ENCODE measurements at regions not wholly inside any gene's neighbourhood (a gene's known extent, or its start where the extent isn't known, plus 50 kb on each side); places are given as distances from the start of the nearest gene placed in this dataset.

DNA sequence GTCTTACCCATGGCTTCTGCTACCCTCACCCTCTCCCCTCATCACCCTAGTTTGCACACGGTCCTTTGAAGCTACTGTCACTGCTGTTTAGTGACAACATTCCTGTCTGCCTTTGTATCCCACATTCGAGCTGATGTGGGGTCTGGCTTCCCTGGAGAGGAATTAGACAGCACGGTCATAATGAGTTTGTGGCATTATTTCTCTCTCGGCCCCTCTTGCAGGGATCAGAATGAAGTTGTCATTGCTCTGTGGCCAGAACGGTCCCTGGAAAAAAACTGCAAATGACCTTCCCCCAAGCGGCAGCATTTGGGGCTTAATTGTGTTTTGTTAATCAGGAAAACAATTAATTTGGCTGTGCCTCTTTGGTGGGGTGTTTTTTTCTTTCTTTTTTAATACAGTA, 317.2 kb upstream of the PODXL start (continued):
- TF ChIP-seq, protein P1, sequence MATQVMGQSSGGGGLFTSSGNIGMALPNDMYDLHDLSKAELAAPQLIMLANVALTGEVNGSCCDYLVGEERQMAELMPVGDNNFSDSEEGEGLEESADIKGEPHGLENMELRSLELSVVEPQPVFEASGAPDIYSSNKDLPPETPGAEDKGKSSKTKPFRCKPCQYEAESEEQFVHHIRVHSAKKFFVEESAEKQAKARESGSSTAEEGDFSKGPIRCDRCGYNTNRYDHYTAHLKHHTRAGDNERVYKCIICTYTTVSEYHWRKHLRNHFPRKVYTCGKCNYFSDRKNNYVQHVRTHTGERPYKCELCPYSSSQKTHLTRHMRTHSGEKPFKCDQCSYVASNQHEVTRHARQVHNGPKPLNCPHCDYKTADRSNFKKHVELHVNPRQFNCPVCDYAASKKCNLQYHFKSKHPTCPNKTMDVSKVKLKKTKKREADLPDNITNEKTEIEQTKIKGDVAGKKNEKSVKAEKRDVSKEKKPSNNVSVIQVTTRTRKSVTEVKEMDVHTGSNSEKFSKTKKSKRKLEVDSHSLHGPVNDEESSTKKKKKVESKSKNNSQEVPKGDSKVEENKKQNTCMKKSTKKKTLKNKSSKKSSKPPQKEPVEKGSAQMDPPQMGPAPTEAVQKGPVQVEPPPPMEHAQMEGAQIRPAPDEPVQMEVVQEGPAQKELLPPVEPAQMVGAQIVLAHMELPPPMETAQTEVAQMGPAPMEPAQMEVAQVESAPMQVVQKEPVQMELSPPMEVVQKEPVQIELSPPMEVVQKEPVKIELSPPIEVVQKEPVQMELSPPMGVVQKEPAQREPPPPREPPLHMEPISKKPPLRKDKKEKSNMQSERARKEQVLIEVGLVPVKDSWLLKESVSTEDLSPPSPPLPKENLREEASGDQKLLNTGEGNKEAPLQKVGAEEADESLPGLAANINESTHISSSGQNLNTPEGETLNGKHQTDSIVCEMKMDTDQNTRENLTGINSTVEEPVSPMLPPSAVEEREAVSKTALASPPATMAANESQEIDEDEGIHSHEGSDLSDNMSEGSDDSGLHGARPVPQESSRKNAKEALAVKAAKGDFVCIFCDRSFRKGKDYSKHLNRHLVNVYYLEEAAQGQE (IDR thresholded peaks at IDR 0.05; ENCODE audit: low read depth, low read length) = no peak
- TF ChIP-seq CHD2 (IDR thresholded peaks at IDR 0.05; ENCODE audit: low read length, partially characterized antibody) = no peak
- TF ChIP-seq, protein P2, sequence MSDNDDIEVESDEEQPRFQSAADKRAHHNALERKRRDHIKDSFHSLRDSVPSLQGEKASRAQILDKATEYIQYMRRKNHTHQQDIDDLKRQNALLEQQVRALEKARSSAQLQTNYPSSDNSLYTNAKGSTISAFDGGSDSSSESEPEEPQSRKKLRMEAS (IDR thresholded peaks at IDR 0.05; ENCODE audit: low read depth) = no peak
- TF ChIP-seq RXRA (IDR thresholded peaks at IDR 0.05; ENCODE audit: borderline replicate concordance, low read depth) = no peak
- TF ChIP-seq SMC3 (IDR thresholded peaks at IDR 0.05; ENCODE audit: low read depth, low read length) = no peak
- no peak for TF ChIP-seq EZH2phosphoT487 (IDR thresholded peaks at IDR 0.05; ENCODE audit: borderline replicate concordance, low read depth)
- TF ChIP-seq FOXM1 (IDR thresholded peaks at IDR 0.05; ENCODE audit: low read depth) = no peak
- TF ChIP-seq, protein P3, sequence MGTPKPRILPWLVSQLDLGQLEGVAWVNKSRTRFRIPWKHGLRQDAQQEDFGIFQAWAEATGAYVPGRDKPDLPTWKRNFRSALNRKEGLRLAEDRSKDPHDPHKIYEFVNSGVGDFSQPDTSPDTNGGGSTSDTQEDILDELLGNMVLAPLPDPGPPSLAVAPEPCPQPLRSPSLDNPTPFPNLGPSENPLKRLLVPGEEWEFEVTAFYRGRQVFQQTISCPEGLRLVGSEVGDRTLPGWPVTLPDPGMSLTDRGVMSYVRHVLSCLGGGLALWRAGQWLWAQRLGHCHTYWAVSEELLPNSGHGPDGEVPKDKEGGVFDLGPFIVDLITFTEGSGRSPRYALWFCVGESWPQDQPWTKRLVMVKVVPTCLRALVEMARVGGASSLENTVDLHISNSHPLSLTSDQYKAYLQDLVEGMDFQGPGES (IDR thresholded peaks at IDR 0.05; ENCODE audit: low read depth, low read length) = no peak
- no peak for TF ChIP-seq GABPA (IDR thresholded peaks at IDR 0.05; ENCODE audit: low read depth)
- TF ChIP-seq SIN3A (IDR thresholded peaks at IDR 0.05; ENCODE audit: borderline replicate concordance, low read depth, low read length) = no peak

DNA sequence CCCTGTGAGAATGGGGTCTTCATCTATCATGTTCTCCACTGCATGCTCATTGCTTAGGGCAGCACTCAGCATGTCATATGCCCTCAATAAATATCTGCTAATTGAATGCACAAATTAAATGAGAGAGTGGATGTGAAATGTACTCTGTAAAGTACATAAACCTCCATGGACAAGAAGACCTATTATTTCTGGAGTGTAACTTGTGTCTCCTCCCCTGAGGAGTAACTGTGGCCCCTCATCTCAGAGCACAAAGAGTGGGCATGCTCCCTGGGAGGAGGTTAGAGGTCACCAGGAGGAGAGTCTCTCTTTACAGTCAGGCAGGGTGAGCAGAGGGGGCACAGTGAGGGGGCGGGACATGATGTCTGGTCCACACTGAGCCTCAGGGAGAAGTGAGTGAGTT, 313.6 kb upstream of the PODXL start:
- CTCF ChIA-PET = no interaction called here
- H3K9me3 ChIP-seq = no peaks in the 10 kb centered on the region
- WGBS (ENCODE audit: low lambda C conversion rate) = 88% methylated on average over 1 of the region's 1 CpG
- TF ChIP-seq FOSL2 (IDR thresholded peaks at IDR 0.05; ENCODE audit: borderline replicate concordance, low read depth) = no peak
- no peak for TF ChIP-seq SIN3A (IDR thresholded peaks at IDR 0.05; ENCODE audit: borderline replicate concordance, low read depth, low read length)
- TF ChIP-seq, protein P4, sequence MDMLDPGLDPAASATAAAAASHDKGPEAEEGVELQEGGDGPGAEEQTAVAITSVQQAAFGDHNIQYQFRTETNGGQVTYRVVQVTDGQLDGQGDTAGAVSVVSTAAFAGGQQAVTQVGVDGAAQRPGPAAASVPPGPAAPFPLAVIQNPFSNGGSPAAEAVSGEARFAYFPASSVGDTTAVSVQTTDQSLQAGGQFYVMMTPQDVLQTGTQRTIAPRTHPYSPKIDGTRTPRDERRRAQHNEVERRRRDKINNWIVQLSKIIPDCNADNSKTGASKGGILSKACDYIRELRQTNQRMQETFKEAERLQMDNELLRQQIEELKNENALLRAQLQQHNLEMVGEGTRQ (IDR thresholded peaks at IDR 0.05; ENCODE audit: borderline replicate concordance, low read depth, low read length) = no peak
- TF ChIP-seq NRF1 (IDR thresholded peaks at IDR 0.05; ENCODE audit: low read depth, low read length) = no peak
- no peak for TF ChIP-seq POLR2AphosphoS5 (IDR thresholded peaks at IDR 0.05; ENCODE audit: low read depth, low read length)
- TF ChIP-seq RCOR1 (IDR thresholded peaks at IDR 0.05; ENCODE audit: low read length) = no peak
- no peak for TF ChIP-seq YY1 (IDR thresholded peaks at IDR 0.05; ENCODE audit: low read depth)
- TF ChIP-seq, protein P5, sequence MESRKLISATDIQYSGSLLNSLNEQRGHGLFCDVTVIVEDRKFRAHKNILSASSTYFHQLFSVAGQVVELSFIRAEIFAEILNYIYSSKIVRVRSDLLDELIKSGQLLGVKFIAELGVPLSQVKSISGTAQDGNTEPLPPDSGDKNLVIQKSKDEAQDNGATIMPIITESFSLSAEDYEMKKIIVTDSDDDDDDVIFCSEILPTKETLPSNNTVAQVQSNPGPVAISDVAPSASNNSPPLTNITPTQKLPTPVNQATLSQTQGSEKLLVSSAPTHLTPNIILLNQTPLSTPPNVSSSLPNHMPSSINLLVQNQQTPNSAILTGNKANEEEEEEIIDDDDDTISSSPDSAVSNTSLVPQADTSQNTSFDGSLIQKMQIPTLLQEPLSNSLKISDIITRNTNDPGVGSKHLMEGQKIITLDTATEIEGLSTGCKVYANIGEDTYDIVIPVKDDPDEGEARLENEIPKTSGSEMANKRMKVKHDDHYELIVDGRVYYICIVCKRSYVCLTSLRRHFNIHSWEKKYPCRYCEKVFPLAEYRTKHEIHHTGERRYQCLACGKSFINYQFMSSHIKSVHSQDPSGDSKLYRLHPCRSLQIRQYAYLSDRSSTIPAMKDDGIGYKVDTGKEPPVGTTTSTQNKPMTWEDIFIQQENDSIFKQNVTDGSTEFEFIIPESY (IDR thresholded peaks at IDR 0.05; ENCODE audit: borderline replicate concordance, low read depth) = no peak
- TF ChIP-seq, protein P2 (IDR thresholded peaks at IDR 0.05; ENCODE audit: low read depth) = no peak
- TF ChIP-seq FOXJ3 (CRISPR knock-in tag; IDR thresholded peaks at IDR 0.05) = no peak
- no peak for TF ChIP-seq CHD2 (IDR thresholded peaks at IDR 0.05; ENCODE audit: low read length, partially characterized antibody)
- TF ChIP-seq, protein P1 (IDR thresholded peaks at IDR 0.05; ENCODE audit: low read depth, low read length) = no peak

More for the DNA sequence above, 313.6 kb upstream of the PODXL start:
- no peak overlapping the region for H3K4me2 ChIP-seq
- no peak overlapping the region for H2AFZ ChIP-seq (ENCODE audit: low read depth)
- no peaks in the 10 kb centered on the region; a peak in 1 of 4 replicates for H3K4me1 ChIP-seq (ENCODE audit: control insufficient read depth in 1 of 2, insufficient read depth in 2 of 2, low read depth in 1 of 2, low read length in 1 of 2)
- H3F3A ChIP-seq (replicated peaks; ENCODE audit: insufficient read depth) = no peaks in the 10 kb centered on the region
- no peaks in the 10 kb centered on the region for H3K36me3 ChIP-seq (replicated peaks in 1 of 2; ENCODE audit: control insufficient read depth in 1 of 2, insufficient read depth in 2 of 2, low read length in 1 of 2)
- no peaks in the 10 kb centered on the region for H4K20me1 ChIP-seq (ENCODE audit: insufficient read depth)
- no peaks in the 10 kb centered on the region for H3K27me3 ChIP-seq (ENCODE audit: insufficient read depth)
- no peak overlapping the region for H3K27ac ChIP-seq (ENCODE audit: low read depth in 2 of 2, low read length in 1 of 2)
- no peaks in the 10 kb centered on the region for H3K9me2 ChIP-seq
- POLR2A ChIA-PET = no interaction called here
- DNase-seq = no peak
- H3K79me2 ChIP-seq (ENCODE audit: insufficient read depth) = no peaks in the 10 kb centered on the region
- no peak overlapping the region for H3K9ac ChIP-seq
- no peak overlapping the region for H3K4me3 ChIP-seq (ENCODE audit: low read depth in 2 of 2, low read length in 1 of 2)

Measured in SK-N-SH (cell line).